ENCODE measurements at regions not wholly inside any gene's neighbourhood (a gene's known extent, or its start where the extent isn't known, plus 50 kb on each side); places are given as distances from the start of the nearest gene placed in this dataset.
"Not testable (repeated sequence)": the region's sequence is repeated elsewhere in the genome, so short reads cannot be mapped to it uniquely, and the experiment has no call there.

- no peak for DNase-seq (ENCODE audit: extremely low spot score)
- ChIA-PET CTCF (interaction anchor here (1.9 to 3.1 kb wide), 2 partner anchors 9 to 20 kb away, joined by 6 to 27 read pairs; no protein-coding TSS in a partner anchor), POLR2A (no interaction called here)
- TF ChIP-seq CTCF (IDR thresholded peaks at IDR 0.05; ENCODE audit: control extremely low read depth, extremely low read depth, low read depth, missing control alignments) = no peak
Observed at GRCh38 chr5:81829242-81829641, 78.3 kb upstream of the SSBP2 start.

GRCh38 chr5:81827500-81827899 lies 76.6 kb upstream of the SSBP2 start:
- no peak for DNase-seq (ENCODE audit: extremely low spot score)
- CTCF ChIA-PET = interaction anchor here (1.1 to 3.1 kb wide), 5 partner anchors 11 to 398 kb away, joined by 3 to 27 read pairs (median 3); no protein-coding TSS in a partner anchor
- POLR2A ChIA-PET = interaction anchor here (0.7 kb wide), 1 partner anchor 89 kb away, joined by 3 read pairs; no protein-coding TSS in a partner anchor
- no peak for TF ChIP-seq CTCF (IDR thresholded peaks at IDR 0.05; ENCODE audit: control extremely low read depth, extremely low read depth, low read depth, missing control alignments)

- POLR2A ChIA-PET = no interaction called here
- DNase-seq (ENCODE audit: extremely low spot score) = no peak
- CTCF ChIA-PET = interaction anchor here (1.6 kb wide), 1 partner anchor 13 kb away, joined by 8 read pairs; no protein-coding TSS in a partner anchor
- TF ChIP-seq CTCF (IDR thresholded peaks at IDR 0.05; ENCODE audit: control extremely low read depth, extremely low read depth, low read depth, missing control alignments) = no peak
Observed at GRCh38 chr5:81826128-81826527, 75.2 kb upstream of the SSBP2 start.

- ChIA-PET POLR2A (no interaction called here), CTCF (interaction anchor here (1.6 kb wide), 1 partner anchor 14 kb away, joined by 8 read pairs; no protein-coding TSS in a partner anchor)
- TF ChIP-seq CTCF (IDR thresholded peaks at IDR 0.05; ENCODE audit: control extremely low read depth, extremely low read depth, low read depth, missing control alignments) = no peak
- no peak for DNase-seq (ENCODE audit: extremely low spot score)
Observed at GRCh38 chr5:81825237-81825636, 74.3 kb upstream of the SSBP2 start.

- DNase-seq (ENCODE audit: extremely low spot score); POLR2A ChIA-PET: not testable (repeated sequence)
- CTCF ChIA-PET = interaction anchor here (1.0 to 1.1 kb wide), 2 partner anchors 12 to 21 kb away, joined by 3 to 4 read pairs; no protein-coding TSS in a partner anchor
Observed at GRCh38 chr5:81823736-81824135, 72.8 kb upstream of the SSBP2 start.

GRCh38 chr5:81820863-81821262 lies 70.0 kb upstream of the SSBP2 start:
- CTCF ChIA-PET = interaction anchor here (0.9 to 1.5 kb wide), 4 partner anchors 8 to 35 kb away, joined by 3 to 4 read pairs (median 4); no protein-coding TSS in a partner anchor
- POLR2A ChIA-PET = no interaction called here
- no peak for DNase-seq (ENCODE audit: extremely low spot score)
- no peak for TF ChIP-seq CTCF (IDR thresholded peaks at IDR 0.05; ENCODE audit: control extremely low read depth, extremely low read depth, low read depth, missing control alignments)

- no peak for TF ChIP-seq CTCF (IDR thresholded peaks at IDR 0.05; ENCODE audit: control extremely low read depth, extremely low read depth, low read depth, missing control alignments)
- CTCF ChIA-PET = interaction anchor here (1.3 to 1.5 kb wide), 2 partner anchors 16 to 31 kb away, joined by 3 to 4 read pairs; no protein-coding TSS in a partner anchor
- POLR2A ChIA-PET = no interaction called here
- no peak for DNase-seq (ENCODE audit: extremely low spot score)
Observed at GRCh38 chr5:81820318-81820636, 69.4 kb upstream of the SSBP2 start.

All from GM10248 (cell line).